CD4-positive, alpha-beta T cell (primary cell): ENCODE measurements at regions not wholly inside any gene's neighbourhood (a gene's known extent, or its start where the extent isn't known, plus 50 kb on each side); places are given as distances from the start of the nearest gene placed in this dataset.

Experiments
- ATAC-seq: fragments of 200-7000 bp; cut with Tn5 transposase; one replicate; pipeline ENCODE4 v1.10.0; 2022; ENCODE audit warnings: mild to moderate bottlenecking; ENCODE audit not compliant: poor library complexity
- CTCF ChIA-PET: fragments of 350-600 bp; sonication (Branson Sonifier 250); formaldehyde crosslinking; loops from one replicate; lab custom pipeline; 2021; ENCODE audit warnings: antibody characterized with exemption, inconsistent platforms; lab: Charles Lee
- POLR2A ChIA-PET: fragments of 350-600 bp; sonication (Branson Sonifier 250); formaldehyde crosslinking; loops from one replicate; lab custom pipeline; 2021; ENCODE audit warnings: antibody characterized with exemption, inconsistent platforms; lab: Charles Lee
- DNase-seq, 14 experiments: peaks; one replicate each; pipeline ENCODE4 v3.0.0-alpha.2; 2013 to 2020; ENCODE audit warnings: mixed read lengths in 2 of 14
- H3K27ac ChIP-seq, 2 donors: one replicate each; pipeline versions ENCODE4 v1.5.1 to v1.7.0; 2013; ENCODE audit warnings: low read length in 2 of 2, low read depth in 1 of 2, mild to moderate bottlenecking in 1 of 2
- H3K27me3 ChIP-seq, 2 experiments: 1 replicate in 1 of 2; 2 replicates in 1 of 2; pipeline versions ENCODE4 v1.6.1 to v1.7.0; 2013; ENCODE audit warnings: low read length in 2 of 2, control low read depth in 1 of 2, mild to moderate bottlenecking in 1 of 2, moderate library complexity in 1 of 2; ENCODE audit not compliant: insufficient read depth in 2 of 2, control insufficient read depth in 1 of 2
- H3K36me3 ChIP-seq: one replicate; pipeline ENCODE4 v1.6.1; 2013; ENCODE audit warnings: low read length, control low read depth; ENCODE audit not compliant: insufficient read depth
- H3K4me1 ChIP-seq: one replicate; pipeline ENCODE4 v1.6.1; 2013; ENCODE audit warnings: low read length, control low read depth; ENCODE audit not compliant: insufficient read depth
- H3K4me3 ChIP-seq: one replicate; pipeline ENCODE4 v1.5.1; 2013; ENCODE audit warnings: mild to moderate bottlenecking, low read length, moderate library complexity
- H3K9me3 ChIP-seq, 2 experiments: 1 replicate in 1 of 2; 2 replicates in 1 of 2; pipeline versions ENCODE4 v1.6.1 to v1.7.0; 2013; ENCODE audit warnings: low read length in 2 of 2, mild to moderate bottlenecking in 2 of 2, control low read depth in 1 of 2, moderate library complexity in 1 of 2; ENCODE audit not compliant: control insufficient read depth in 1 of 2, insufficient read depth in 1 of 2
- H3K27ac Mint-ChIP-seq: one replicate; pipeline ENCODE4 v1.8.0; 2020; ENCODE audit warnings: mixed read lengths
- H3K27me3 Mint-ChIP-seq: one replicate; pipeline ENCODE4 v1.8.0; 2021; ENCODE audit warnings: mixed read lengths
- H3K36me3 Mint-ChIP-seq: one replicate; pipeline ENCODE4 v1.8.0; 2021; ENCODE audit warnings: low read depth, mixed read lengths
- H3K4me1 Mint-ChIP-seq: one replicate; pipeline ENCODE4 v1.8.0; 2021; ENCODE audit warnings: low read depth, mixed read lengths
- H3K4me3 Mint-ChIP-seq: one replicate; pipeline ENCODE4 v1.8.0; 2020; ENCODE audit warnings: mild to moderate bottlenecking, mixed read lengths
- H3K9me3 Mint-ChIP-seq: one replicate; pipeline ENCODE4 v1.8.0; 2020; ENCODE audit warnings: mixed read lengths
- CTCF ChIP-seq: fragments of 200-600 bp; IDR thresholded peaks from one replicate; pipeline ENCODE4 v1.8.0; 2022; ENCODE audit warnings: antibody characterized with exemption, mild to moderate bottlenecking
- intact Hi-C, 2 experiments: fragments of 100-400 bp; cut with DNase I in 1 of 2; cut with micrococcal nuclease in 1 of 2; formaldehyde crosslinking; loops; one replicate each; pipeline versions ENCODE4 v1.15.1 to v1.9.0; 2023 to 2025; cut with DNase I, micrococcal nuclease

GRCh38 chr2:56763683-56764082, 579.9 kb downstream of the CCDC85A start:
- POLR2A ChIA-PET = no interaction called here
- Mint-ChIP-seq H3K27ac (no peak overlapping the region), H3K9me3 (peaks cover 14% of the 10 kb centered on the region), H3K4me3 (no peak overlapping the region), H3K4me1 (no peaks in the 10 kb centered on the region), H3K36me3 (no peaks in the 10 kb centered on the region), H3K27me3 (no peaks in the 10 kb centered on the region)
- Histone ChIP-seq H3K27ac (no peak overlapping the region), H3K4me3 (no peak overlapping the region), H3K36me3 (no peaks in the 10 kb centered on the region), H3K27me3 (no peaks in the 10 kb centered on the region), H3K9me3 (no peaks in the 10 kb centered on the region), H3K4me1 (no peaks in the 10 kb centered on the region)
- DNase-seq (no peak), ATAC-seq (no peak)
- no peak for TF ChIP-seq CTCF
- intact Hi-C loops = no loop called here
- CTCF ChIA-PET = no interaction called here

- Histone ChIP-seq H3K9me3 (no peaks in the 10 kb centered on the region), H3K36me3 (no peaks in the 10 kb centered on the region), H3K27me3 (no peaks in the 10 kb centered on the region), H3K4me1 (no peaks in the 10 kb centered on the region), H3K4me3 (no peak overlapping the region), H3K27ac (no peak overlapping the region)
- no peak for DNase-seq
- intact Hi-C loops = no loop called here
- no peaks in the 10 kb centered on the region for H3K4me1 Mint-ChIP-seq
- no peaks in the 10 kb centered on the region for H3K36me3 Mint-ChIP-seq
- no peak overlapping the region for H3K27ac Mint-ChIP-seq
- no peak for ATAC-seq
- peaks cover 16% of the 10 kb centered on the region for H3K9me3 Mint-ChIP-seq
- H3K4me3 Mint-ChIP-seq = no peak overlapping the region
- ChIA-PET CTCF (no interaction called here), POLR2A (no interaction called here)
- no peaks in the 10 kb centered on the region for H3K27me3 Mint-ChIP-seq
- TF ChIP-seq CTCF = no peak
These were observed 585.2 kb downstream of the CCDC85A start for GRCh38 chr2:56768973-56769372.

GRCh38 chr2:56770490-56770889, 586.7 kb downstream of the CCDC85A start:
- H3K4me3 Mint-ChIP-seq = no peak overlapping the region
- CTCF ChIA-PET = no interaction called here
- H3K9me3 Mint-ChIP-seq = peaks cover 14% of the 10 kb centered on the region

More at GRCh38 chr2:56770490-56770889, 586.7 kb downstream of the CCDC85A start:
- Histone ChIP-seq H3K36me3 (no peaks in the 10 kb centered on the region), H3K27me3 (no peaks in the 10 kb centered on the region), H3K4me1 (no peaks in the 10 kb centered on the region), H3K4me3 (no peak overlapping the region), H3K27ac (no peak overlapping the region), H3K9me3 (no peaks in the 10 kb centered on the region)
- Mint-ChIP-seq H3K27me3 (no peaks in the 10 kb centered on the region), H3K27ac (no peak overlapping the region), H3K4me1 (no peaks in the 10 kb centered on the region), H3K36me3 (no peaks in the 10 kb centered on the region)
- POLR2A ChIA-PET = no interaction called here
- TF ChIP-seq CTCF = no peak
- intact Hi-C loops = no loop called here
- ATAC-seq (no peak), DNase-seq (no peak)
